ENCODE measurements at regions not wholly inside any gene's neighbourhood (a gene's known extent, or its start where the extent isn't known, plus 50 kb on each side); places are given as distances from the start of the nearest gene placed in this dataset.
"Not testable (repeated sequence)": the region's sequence is repeated elsewhere in the genome, so short reads cannot be mapped to it uniquely, and the experiment has no call there.

GRCh38 chr2:236353594-236353942 lies 89.4 kb upstream of the ASB18 start:
- Histone ChIP-seq H3K4me1 (no peaks in the 10 kb centered on the region), H3K9me3 (no peaks in the 10 kb centered on the region), H3K27me3 (no peaks in the 10 kb centered on the region), H3K27ac (no peak overlapping the region), H3K36me3 (no peaks in the 10 kb centered on the region), H3K4me3 (no peak overlapping the region)
- TF ChIP-seq POLR2AphosphoS5 (IDR thresholded peaks at IDR 0.05) (no peak), POLR2A (IDR thresholded peaks at IDR 0.05) (no peak)
- TF ChIP-seq, protein P1, sequence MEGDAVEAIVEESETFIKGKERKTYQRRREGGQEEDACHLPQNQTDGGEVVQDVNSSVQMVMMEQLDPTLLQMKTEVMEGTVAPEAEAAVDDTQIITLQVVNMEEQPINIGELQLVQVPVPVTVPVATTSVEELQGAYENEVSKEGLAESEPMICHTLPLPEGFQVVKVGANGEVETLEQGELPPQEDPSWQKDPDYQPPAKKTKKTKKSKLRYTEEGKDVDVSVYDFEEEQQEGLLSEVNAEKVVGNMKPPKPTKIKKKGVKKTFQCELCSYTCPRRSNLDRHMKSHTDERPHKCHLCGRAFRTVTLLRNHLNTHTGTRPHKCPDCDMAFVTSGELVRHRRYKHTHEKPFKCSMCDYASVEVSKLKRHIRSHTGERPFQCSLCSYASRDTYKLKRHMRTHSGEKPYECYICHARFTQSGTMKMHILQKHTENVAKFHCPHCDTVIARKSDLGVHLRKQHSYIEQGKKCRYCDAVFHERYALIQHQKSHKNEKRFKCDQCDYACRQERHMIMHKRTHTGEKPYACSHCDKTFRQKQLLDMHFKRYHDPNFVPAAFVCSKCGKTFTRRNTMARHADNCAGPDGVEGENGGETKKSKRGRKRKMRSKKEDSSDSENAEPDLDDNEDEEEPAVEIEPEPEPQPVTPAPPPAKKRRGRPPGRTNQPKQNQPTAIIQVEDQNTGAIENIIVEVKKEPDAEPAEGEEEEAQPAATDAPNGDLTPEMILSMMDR (IDR thresholded peaks at IDR 0.05): no peak
- intact Hi-C loops (cut with DNase I; ENCODE audit: low total_unique reads): loop anchor here (10.0 kb wide), 1 partner anchor 711 kb away; no protein-coding TSS in a partner anchor
- DNase-seq (ENCODE audit: low spot score in 2 of 2): no peak

DNA sequence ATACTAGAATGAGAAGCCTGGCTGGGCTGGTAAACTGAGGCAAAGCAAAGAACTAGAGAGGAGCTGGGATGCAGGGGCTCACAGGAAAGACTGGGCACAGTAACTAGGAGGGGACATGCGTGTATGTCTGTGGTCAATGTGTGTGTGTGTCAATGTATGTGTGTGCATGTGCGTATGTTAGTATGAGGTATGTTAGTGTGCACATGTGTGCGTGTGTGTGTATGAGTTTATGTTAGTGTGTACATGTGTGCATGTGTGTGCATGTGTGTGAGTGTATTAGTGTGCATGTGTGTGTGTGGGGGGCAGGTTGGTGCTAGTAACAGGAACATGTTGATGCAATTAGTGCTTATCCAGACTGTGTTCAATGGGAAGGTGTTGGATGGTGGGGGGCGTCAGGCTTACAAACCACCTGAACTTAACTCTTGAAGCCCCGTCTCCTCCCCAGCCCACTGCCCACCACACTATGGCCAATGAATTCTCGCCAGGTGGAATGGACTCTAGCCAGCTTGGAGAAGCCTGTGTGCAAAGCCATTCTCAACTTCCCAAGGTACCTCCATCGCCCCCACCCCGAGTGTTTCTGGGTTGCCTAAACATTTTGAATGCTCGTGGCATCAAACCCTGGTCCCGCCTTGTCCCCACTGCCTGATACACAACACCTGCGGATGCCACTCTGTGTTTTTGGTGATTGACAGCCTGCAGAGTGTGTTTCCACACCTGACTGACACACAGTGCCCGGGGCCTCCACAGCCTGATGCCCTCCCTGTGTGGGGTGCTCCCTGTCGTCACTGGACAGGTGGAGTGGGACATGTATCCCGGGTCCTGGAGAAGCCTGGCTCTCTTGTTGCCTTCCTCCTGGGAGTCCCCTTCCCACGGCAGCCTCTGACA lies 90.1 kb upstream of the ASB18 start:
- no peak overlapping the region for H3K4me3 ChIP-seq
- no peak overlapping the region for H3K27ac ChIP-seq
- intact Hi-C loops (cut with DNase I; ENCODE audit: low total_unique reads): loop anchor here (10.0 kb wide), 1 partner anchor 711 kb away; no protein-coding TSS in a partner anchor
- DNase-seq (ENCODE audit: low spot score in 2 of 2): no peak
- H3K4me1 ChIP-seq: no peaks in the 10 kb centered on the region
- H3K9me3 ChIP-seq: no peaks in the 10 kb centered on the region
- no peaks in the 10 kb centered on the region for H3K36me3 ChIP-seq
- TF ChIP-seq, protein P1 (IDR thresholded peaks at IDR 0.05): no peak
- TF ChIP-seq POLR2A (IDR thresholded peaks at IDR 0.05) (no peak), POLR2AphosphoS5 (IDR thresholded peaks at IDR 0.05) (no peak)
- H3K27me3 ChIP-seq: no peaks in the 10 kb centered on the region

- intact Hi-C loops (cut with DNase I; ENCODE audit: low total_unique reads): loop anchor here (10.0 kb wide), 1 partner anchor 710 kb away; no protein-coding TSS in a partner anchor
- no peak for DNase-seq (ENCODE audit: low spot score in 2 of 2)
- H3K27ac ChIP-seq: no peak overlapping the region
- H3K9me3 ChIP-seq: no peaks in the 10 kb centered on the region
- no peak overlapping the region for H3K4me3 ChIP-seq
- TF ChIP-seq, protein P1 (IDR thresholded peaks at IDR 0.05): no peak
- TF ChIP-seq POLR2A (IDR thresholded peaks at IDR 0.05): no peak
- TF ChIP-seq POLR2AphosphoS5 (IDR thresholded peaks at IDR 0.05): no peak
- no peaks in the 10 kb centered on the region for H3K36me3 ChIP-seq
- H3K27me3 ChIP-seq: no peaks in the 10 kb centered on the region
- H3K4me1 ChIP-seq: no peaks in the 10 kb centered on the region
Observed at GRCh38 chr2:236354973-236355595, 90.9 kb upstream of the ASB18 start.

DNA sequence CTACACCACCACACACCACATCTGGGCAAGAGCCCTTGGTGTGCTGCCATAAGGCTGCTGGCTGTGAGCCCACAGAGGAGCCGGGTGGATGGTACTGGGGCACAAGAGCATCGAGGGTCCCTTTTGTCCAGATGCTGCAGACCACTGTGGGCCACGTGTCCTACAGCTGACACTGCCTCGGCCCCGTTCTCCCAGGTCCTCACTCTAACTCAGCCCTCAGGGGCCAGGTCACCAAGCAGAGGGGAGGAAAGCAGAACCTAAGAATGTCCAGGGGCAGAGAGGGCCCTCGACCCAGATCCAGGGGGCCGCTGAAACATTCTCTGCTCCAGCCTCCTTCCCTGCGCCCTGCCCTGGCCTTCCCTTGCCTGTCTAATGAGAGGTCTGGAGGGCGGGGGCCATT lies 91.7 kb upstream of the ASB18 start:
- intact Hi-C loops (cut with DNase I; ENCODE audit: low total_unique reads): loop anchor here (10.0 kb wide), 1 partner anchor 709 kb away; no protein-coding TSS in a partner anchor

DNA sequence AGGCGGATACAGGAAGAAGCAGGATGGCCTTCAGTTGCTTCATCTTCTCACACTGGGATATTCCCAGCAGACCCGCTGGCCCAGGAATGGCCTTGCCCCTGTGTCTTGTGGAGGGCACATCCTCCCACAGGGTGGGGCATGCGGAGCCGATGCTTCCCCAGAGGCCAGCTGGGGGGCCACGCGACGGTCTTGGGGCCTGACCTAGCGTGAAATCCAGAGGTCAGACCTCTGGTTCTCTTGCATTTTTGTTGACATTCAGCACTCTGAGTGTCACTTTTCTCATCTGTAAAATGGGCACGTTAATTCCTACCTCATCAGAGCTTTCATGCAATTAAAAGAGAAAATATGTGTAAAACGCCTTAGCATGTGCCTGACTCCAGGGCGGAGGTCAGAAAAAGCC lies 92.1 kb upstream of the ASB18 start:
- H3K4me3 ChIP-seq; H3K4me1 ChIP-seq; DNase-seq (ENCODE audit: low spot score in 2 of 2); H3K9me3 ChIP-seq; H3K36me3 ChIP-seq; H3K27me3 ChIP-seq; H3K27ac ChIP-seq: not testable (repeated sequence)
- intact Hi-C loops (cut with DNase I; ENCODE audit: low total_unique reads): loop anchor here (10.0 kb wide), 1 partner anchor 708 kb away; no protein-coding TSS in a partner anchor

More for the DNA sequence above, 91.7 kb upstream of the ASB18 start:
- no peaks in the 10 kb centered on the region for H3K9me3 ChIP-seq
- no peak overlapping the region for H3K27ac ChIP-seq
- no peaks in the 10 kb centered on the region for H3K27me3 ChIP-seq
- no peak for DNase-seq (ENCODE audit: low spot score in 2 of 2)
- H3K4me1 ChIP-seq: no peaks in the 10 kb centered on the region
- H3K4me3 ChIP-seq: no peak overlapping the region
- no peaks in the 10 kb centered on the region for H3K36me3 ChIP-seq
- TF ChIP-seq POLR2A (IDR thresholded peaks at IDR 0.05): no peak

DNA sequence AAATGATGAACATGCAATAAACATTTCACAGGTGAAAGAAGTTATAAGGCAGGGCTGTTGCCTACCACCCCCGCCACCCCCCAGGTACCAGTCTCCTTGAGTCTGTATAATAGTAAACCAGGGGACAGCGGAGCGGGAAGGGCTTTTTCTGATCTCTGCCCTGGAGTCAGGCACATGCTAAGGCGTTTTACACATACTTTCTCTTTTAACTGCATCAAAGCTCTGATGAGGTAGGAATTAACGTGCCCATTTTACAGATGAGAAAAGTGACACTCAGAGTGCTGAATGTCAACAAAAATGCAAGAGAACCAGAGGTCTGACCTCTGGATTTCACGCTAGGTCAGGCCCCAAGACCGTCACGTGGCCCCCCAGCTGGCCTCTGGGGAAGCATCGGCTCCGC lies 94.3 kb upstream of the ASB18 start:
- H3K4me3 ChIP-seq; H3K4me1 ChIP-seq; DNase-seq (ENCODE audit: low spot score in 2 of 2); H3K36me3 ChIP-seq; H3K27ac ChIP-seq; H3K9me3 ChIP-seq; H3K27me3 ChIP-seq: not testable (repeated sequence)
- intact Hi-C loops (cut with DNase I; ENCODE audit: low total_unique reads): loop anchor here (10.0 kb wide), 1 partner anchor 706 kb away; no protein-coding TSS in a partner anchor

Data from breast epithelium (tissue), 4 donors.